ENCODE measurements at regions not wholly inside any gene's neighbourhood (a gene's known extent, or its start where the extent isn't known, plus 50 kb on each side); places are given as distances from the start of the nearest gene placed in this dataset.
A peak's percentile ranks its signal among the peaks of the same experiment; 100 is the strongest.

DNA sequence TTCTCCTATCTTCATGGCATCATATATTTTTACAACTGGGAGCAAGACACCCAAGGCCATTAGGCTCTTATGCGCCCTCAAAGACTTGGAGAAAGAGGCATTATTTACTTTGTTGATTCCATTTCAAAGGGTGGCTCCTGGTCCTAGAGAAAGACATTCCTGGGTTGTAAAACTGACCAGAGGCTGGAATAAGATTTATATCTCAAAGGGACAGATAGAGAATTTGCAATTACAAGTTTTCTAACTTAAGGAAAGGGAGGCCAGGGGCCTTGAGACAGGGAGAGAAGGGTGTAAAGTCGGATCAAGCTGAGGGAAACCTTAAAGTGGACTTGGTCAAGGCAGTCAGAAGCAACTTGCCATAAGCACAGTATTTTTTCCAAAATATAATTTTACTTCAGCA, 1086.0 kb downstream of the SORCS3 start:
- H3K36me3 ChIP-seq (replicated peaks; ENCODE audit: insufficient read depth, low read depth), result no peaks in the 10 kb centered on the region
- TF ChIP-seq EZH2 (IDR thresholded peaks at IDR 0.05; ENCODE audit: borderline replicate concordance) (no peak), EZH2phosphoT487 (IDR thresholded peaks at IDR 0.05; ENCODE audit: low read depth, severe bottlenecking, unreplicated experiment) (no peak)
- TF ChIP-seq, protein P1, sequence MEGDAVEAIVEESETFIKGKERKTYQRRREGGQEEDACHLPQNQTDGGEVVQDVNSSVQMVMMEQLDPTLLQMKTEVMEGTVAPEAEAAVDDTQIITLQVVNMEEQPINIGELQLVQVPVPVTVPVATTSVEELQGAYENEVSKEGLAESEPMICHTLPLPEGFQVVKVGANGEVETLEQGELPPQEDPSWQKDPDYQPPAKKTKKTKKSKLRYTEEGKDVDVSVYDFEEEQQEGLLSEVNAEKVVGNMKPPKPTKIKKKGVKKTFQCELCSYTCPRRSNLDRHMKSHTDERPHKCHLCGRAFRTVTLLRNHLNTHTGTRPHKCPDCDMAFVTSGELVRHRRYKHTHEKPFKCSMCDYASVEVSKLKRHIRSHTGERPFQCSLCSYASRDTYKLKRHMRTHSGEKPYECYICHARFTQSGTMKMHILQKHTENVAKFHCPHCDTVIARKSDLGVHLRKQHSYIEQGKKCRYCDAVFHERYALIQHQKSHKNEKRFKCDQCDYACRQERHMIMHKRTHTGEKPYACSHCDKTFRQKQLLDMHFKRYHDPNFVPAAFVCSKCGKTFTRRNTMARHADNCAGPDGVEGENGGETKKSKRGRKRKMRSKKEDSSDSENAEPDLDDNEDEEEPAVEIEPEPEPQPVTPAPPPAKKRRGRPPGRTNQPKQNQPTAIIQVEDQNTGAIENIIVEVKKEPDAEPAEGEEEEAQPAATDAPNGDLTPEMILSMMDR (IDR thresholded peaks at IDR 0.05; ENCODE audit: poor library complexity), result no peak
- no peaks in the 10 kb centered on the region for H3K79me2 ChIP-seq
- H3K4me3 ChIP-seq, result no peak overlapping the region
- no peak for DNase-seq (ENCODE audit: low spot score)
- 52% methylated on average over 2 of the region's 2 CpGs for WGBS (ENCODE audit: low lambda C conversion rate, missing lambda C conversion rate)
- H3K9me2 ChIP-seq (replicated peaks; ENCODE audit: insufficient read depth), result no peaks in the 10 kb centered on the region
- no peaks in the 10 kb centered on the region for H4K20me1 ChIP-seq (ENCODE audit: insufficient read depth, poor library complexity, severe bottlenecking)
- no peaks in the 10 kb centered on the region for H3K27me3 ChIP-seq
- no peaks in the 10 kb centered on the region for H3K9me3 ChIP-seq (ENCODE audit: low read depth)
- no peaks in the 10 kb centered on the region for H3K4me1 ChIP-seq (ENCODE audit: insufficient read depth)
- peak overlapping the region; percentile 56 for H3K27ac ChIP-seq
- H3K4me2 ChIP-seq, result no peak overlapping the region
- H2AFZ ChIP-seq, result no peak overlapping the region

DNA sequence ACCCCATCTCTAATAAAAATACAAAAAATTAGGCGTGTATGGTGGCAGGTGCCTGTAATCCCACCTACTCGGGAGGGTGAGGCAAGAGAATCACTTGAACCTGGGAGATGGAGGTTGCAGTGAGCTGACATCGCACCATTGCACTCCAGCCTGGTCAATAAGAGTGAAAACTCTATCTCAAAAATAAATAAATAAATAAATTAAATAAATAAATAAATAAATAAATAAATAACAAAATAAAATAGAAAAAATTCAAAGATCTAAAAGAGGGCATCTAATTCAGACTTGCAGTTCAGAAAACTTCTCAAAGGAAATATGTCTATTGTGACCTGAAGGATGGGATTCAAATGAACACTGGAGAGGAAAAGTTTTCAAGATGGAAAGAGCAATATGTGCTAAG, 1085.1 kb downstream of the SORCS3 start:
- TF ChIP-seq EZH2phosphoT487 (IDR thresholded peaks at IDR 0.05; ENCODE audit: low read depth, severe bottlenecking, unreplicated experiment), result no peak
- H3K9me3 ChIP-seq (ENCODE audit: low read depth), result no peaks in the 10 kb centered on the region
- H3K79me2 ChIP-seq, result no peaks in the 10 kb centered on the region
- H3K27ac ChIP-seq, result no peak overlapping the region
- no peaks in the 10 kb centered on the region for H3K9me2 ChIP-seq (replicated peaks; ENCODE audit: insufficient read depth)
- H2AFZ ChIP-seq, result no peak overlapping the region
- DNase-seq (ENCODE audit: low spot score), result no peak
- H3K4me3 ChIP-seq, result no peak overlapping the region
- WGBS (ENCODE audit: low lambda C conversion rate, missing lambda C conversion rate), result 89% methylated on average over 3 of the region's 3 CpGs
- H4K20me1 ChIP-seq (ENCODE audit: insufficient read depth, poor library complexity, severe bottlenecking), result no peaks in the 10 kb centered on the region
- H3K27me3 ChIP-seq, result no peaks in the 10 kb centered on the region
- no peaks in the 10 kb centered on the region for H3K36me3 ChIP-seq (replicated peaks; ENCODE audit: insufficient read depth, low read depth)
- no peaks in the 10 kb centered on the region for H3K4me1 ChIP-seq (ENCODE audit: insufficient read depth)
- H3K4me2 ChIP-seq, result no peak overlapping the region

DNA sequence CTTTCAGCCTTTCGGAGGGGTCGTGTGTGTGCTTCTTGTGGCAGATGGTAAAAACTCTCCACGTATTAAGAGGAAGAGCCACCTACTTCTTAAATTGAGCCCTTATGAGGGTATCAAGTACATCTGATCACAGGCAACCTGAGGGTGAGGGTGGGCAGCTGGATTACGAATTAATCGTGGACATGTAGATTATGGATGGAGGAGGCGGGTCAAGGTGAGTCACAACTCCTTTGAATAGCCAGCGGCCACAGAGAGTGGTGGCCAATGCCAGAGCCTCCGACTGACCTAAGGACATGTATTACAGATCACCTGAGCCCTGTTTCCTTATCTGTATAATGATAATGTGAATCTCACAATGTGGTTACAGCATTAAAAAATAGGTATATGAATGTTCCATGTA, 1083.9 kb downstream of the SORCS3 start:
- H3K27me3 ChIP-seq, result no peaks in the 10 kb centered on the region
- H3K4me2 ChIP-seq, result no peak overlapping the region
- no peaks in the 10 kb centered on the region for H3K9me2 ChIP-seq (replicated peaks; ENCODE audit: insufficient read depth)
- H4K20me1 ChIP-seq (ENCODE audit: insufficient read depth, poor library complexity, severe bottlenecking), result no peaks in the 10 kb centered on the region
- H3K79me2 ChIP-seq, result no peaks in the 10 kb centered on the region
- no peak overlapping the region for H3K27ac ChIP-seq
- 92% methylated on average over 8 of the region's 8 CpGs for WGBS (ENCODE audit: low lambda C conversion rate, missing lambda C conversion rate)
- no peak overlapping the region for H2AFZ ChIP-seq
- no peaks in the 10 kb centered on the region for H3K9me3 ChIP-seq (ENCODE audit: low read depth)
- no peak overlapping the region for H3K4me3 ChIP-seq
- no peak for DNase-seq (ENCODE audit: low spot score)
- H3K4me1 ChIP-seq (ENCODE audit: insufficient read depth), result peaks cover 5% of the 10 kb centered on the region
- TF ChIP-seq, protein P1 (IDR thresholded peaks at IDR 0.05; ENCODE audit: poor library complexity), result no peak
- TF ChIP-seq EZH2phosphoT487 (IDR thresholded peaks at IDR 0.05; ENCODE audit: low read depth, severe bottlenecking, unreplicated experiment) (no peak), EZH2 (IDR thresholded peaks at IDR 0.05; ENCODE audit: borderline replicate concordance) (no peak)
- H3K36me3 ChIP-seq (replicated peaks; ENCODE audit: insufficient read depth, low read depth), result no peaks in the 10 kb centered on the region

DNA sequence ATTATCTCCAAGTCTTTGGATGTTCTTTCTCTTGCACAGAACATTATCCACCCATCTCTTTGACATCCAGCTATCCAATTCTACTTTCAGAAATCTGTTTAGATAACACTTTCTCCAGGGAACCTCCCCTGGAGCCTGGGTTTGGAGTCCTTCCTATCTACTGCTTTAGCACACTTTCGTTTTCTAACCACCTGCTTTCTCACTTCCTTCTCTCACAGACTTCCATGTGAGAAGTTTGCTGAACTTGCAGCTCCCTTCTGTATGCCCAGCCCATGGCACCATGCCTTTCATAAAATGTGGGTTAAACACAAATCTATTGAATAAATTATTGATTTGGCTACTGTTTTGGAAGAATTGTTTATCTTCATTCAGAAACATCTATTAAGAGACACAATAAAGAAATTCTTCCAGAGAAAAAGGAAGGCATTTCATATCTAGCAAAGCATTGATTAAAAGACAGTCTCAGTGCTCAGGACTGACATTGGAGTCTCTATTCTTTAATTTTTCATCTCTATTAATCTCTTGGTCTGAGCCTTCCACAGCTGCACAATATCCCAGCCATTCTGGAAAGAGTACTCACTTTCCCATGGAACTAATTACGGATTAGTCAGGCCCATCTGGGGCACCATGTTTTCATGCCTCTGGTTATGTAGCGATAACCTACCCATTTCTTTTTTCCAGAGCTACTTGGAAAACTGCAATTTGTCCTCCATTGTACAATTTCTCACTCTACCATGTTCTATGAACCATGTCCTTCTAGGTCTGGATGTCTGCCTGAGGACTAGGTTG, 1077.3 kb downstream of the SORCS3 start:
- H4K20me1 ChIP-seq (ENCODE audit: insufficient read depth, poor library complexity, severe bottlenecking), result no peaks in the 10 kb centered on the region
- H3K79me2 ChIP-seq, result no peaks in the 10 kb centered on the region
- no peak overlapping the region for H3K27ac ChIP-seq
- H3K27me3 ChIP-seq, result no peaks in the 10 kb centered on the region
- no peak for DNase-seq (ENCODE audit: low spot score)
- H3K4me3 ChIP-seq, result no peak overlapping the region
- WGBS (ENCODE audit: low lambda C conversion rate, missing lambda C conversion rate), result 87% methylated on average over 3 of the region's 3 CpGs
- no peaks in the 10 kb centered on the region for H3K9me3 ChIP-seq (ENCODE audit: low read depth)
- TF ChIP-seq EZH2phosphoT487 (IDR thresholded peaks at IDR 0.05; ENCODE audit: low read depth, severe bottlenecking, unreplicated experiment) (no peak), EZH2 (IDR thresholded peaks at IDR 0.05; ENCODE audit: borderline replicate concordance) (no peak)
- TF ChIP-seq, protein P1 (IDR thresholded peaks at IDR 0.05; ENCODE audit: poor library complexity), result no peak
- H3K9me2 ChIP-seq (replicated peaks; ENCODE audit: insufficient read depth), result no peaks in the 10 kb centered on the region
- H3K4me2 ChIP-seq, result no peak overlapping the region
- no peaks in the 10 kb centered on the region for H3K36me3 ChIP-seq (replicated peaks; ENCODE audit: insufficient read depth, low read depth)
- peaks cover 5% of the 10 kb centered on the region for H3K4me1 ChIP-seq (ENCODE audit: insufficient read depth)
- no peak overlapping the region for H2AFZ ChIP-seq
